PC-3 (cell line): ENCODE measurements at regions not wholly inside any gene's neighbourhood (a gene's known extent, or its start where the extent isn't known, plus 50 kb on each side); places are given as distances from the start of the nearest gene placed in this dataset.

Experiments used
- ATAC-seq: fragments of 200-7000 bp; cut with Tn5 transposase; 2 replicates; pipeline ENCODE4 v1.9.1; 2020; ENCODE audit warnings: mild to moderate bottlenecking, moderate library complexity
- BruUV-seq: library from RNA; stranded (reverse); fragments of 400-500 nt; replicated peaks from 2 replicates; lab custom pipeline; 2021; lab: Mats Ljungman, UMichigan
- CTCF ChIA-PET: fragments of 300-600 bp; sonication (Branson Sonifier 250); formaldehyde crosslinking; loops from one replicate; lab custom pipeline; 2022; ENCODE audit warnings: antibody characterized with exemption; lab: Charles Lee
- POLR2A ChIA-PET: fragments of 300-600 bp; sonication (Branson Sonifier 250); formaldehyde crosslinking; loops from one replicate; lab custom pipeline; 2022; ENCODE audit warnings: antibody characterized with exemption; ENCODE audit not compliant: unreplicated experiment; lab: Charles Lee
- DNase-seq: peaks from one replicate; pipeline ENCODE4 v3.0.0-alpha.2; 2015
- H2AFZ ChIP-seq: fragments of 300-600 bp; sonication (generic); 2 replicates; pipeline ENCODE4 v1.6.0; 2016; ENCODE audit warnings: antibody characterized with exemption, low read length
- H3F3A ChIP-seq: fragments of 300-600 bp; sonication (generic); one replicate; pipeline ENCODE4 v1.6.0; 2017; ENCODE audit warnings: antibody characterized with exemption, low read length, control low read depth, mild to moderate bottlenecking; ENCODE audit not compliant: unreplicated experiment
- H3K27ac ChIP-seq: fragments of 300-600 bp; sonication (generic); 2 replicates; pipeline ENCODE4 v1.5.1; 2016; ENCODE audit warnings: mild to moderate bottlenecking, low read length
- H3K27me3 ChIP-seq: fragments of 300-600 bp; sonication (generic); 2 replicates; pipeline ENCODE4 v1.6.1; 2016; ENCODE audit warnings: low read length, mixed read lengths
- H3K36me3 ChIP-seq: fragments of 300-600 bp; sonication (generic); 2 replicates; pipeline ENCODE4 v1.6.1; 2016; ENCODE audit warnings: low read depth, mixed run types, low read length, mixed read lengths
- H3K4me1 ChIP-seq: fragments of 300-600 bp; sonication (generic); 2 replicates; pipeline ENCODE4 v1.5.1; 2016; ENCODE audit warnings: low read length; ENCODE audit not compliant: insufficient read depth
- H3K4me2 ChIP-seq: fragments of 300-600 bp; sonication (generic); 2 replicates; pipeline ENCODE4 v1.6.0; 2016; ENCODE audit warnings: low read length
- H3K4me3 ChIP-seq: fragments of 300-600 bp; sonication (generic); 2 replicates; pipeline ENCODE4 v1.5.1; 2016; ENCODE audit warnings: mild to moderate bottlenecking, low read length, mixed read lengths
- H3K79me2 ChIP-seq: fragments of 300-600 bp; sonication (generic); 2 replicates; pipeline ENCODE4 v1.6.1; 2017; ENCODE audit warnings: low read length, mixed read lengths
- H3K9ac ChIP-seq: fragments of 300-600 bp; sonication (generic); 2 replicates; pipeline ENCODE4 v1.6.0; 2016; ENCODE audit warnings: mild to moderate bottlenecking, low read length
- H3K9me2 ChIP-seq: fragments of 300-600 bp; sonication (generic); replicated peaks from 2 replicates; pipeline ENCODE4 v1.6.1; 2016; ENCODE audit warnings: mixed run types, low read length, mixed read lengths
- H3K9me3 ChIP-seq: fragments of 300-600 bp; sonication (generic); 2 replicates; pipeline ENCODE4 v1.6.1; 2016; ENCODE audit warnings: low read length, mixed read lengths
- H4K20me1 ChIP-seq: fragments of 300-600 bp; sonication (generic); 2 replicates; pipeline ENCODE4 v1.6.1; 2016; ENCODE audit warnings: low read length, mixed read lengths
- CTCF ChIP-seq: fragments of 300-600 bp; sonication (generic); conservative IDR thresholded peaks from 2 replicates; pipeline ENCODE4 v1.5.1; 2017; ENCODE audit warnings: antibody characterized with exemption, low read depth, mild to moderate bottlenecking, low read length
- EZH2 ChIP-seq: fragments of 300-600 bp; sonication (generic); IDR thresholded peaks from one replicate; pipeline ENCODE4 v1.6.1; 2017; ENCODE audit warnings: antibody characterized with exemption, mild to moderate bottlenecking, low read length; ENCODE audit not compliant: unreplicated experiment
- EZH2phosphoT487 ChIP-seq: fragments of 300-600 bp; sonication (generic); IDR thresholded peaks from 2 replicates; pipeline ENCODE4 v1.6.1; 2018; ENCODE audit warnings: mild to moderate bottlenecking, antibody characterized with exemption, low read length, borderline replicate concordance
- intact Hi-C: fragments of 100-400 bp; cut with micrococcal nuclease; formaldehyde crosslinking; loops from 2 replicates; pipeline ENCODE4 v1.9.0; 2023

DNA sequence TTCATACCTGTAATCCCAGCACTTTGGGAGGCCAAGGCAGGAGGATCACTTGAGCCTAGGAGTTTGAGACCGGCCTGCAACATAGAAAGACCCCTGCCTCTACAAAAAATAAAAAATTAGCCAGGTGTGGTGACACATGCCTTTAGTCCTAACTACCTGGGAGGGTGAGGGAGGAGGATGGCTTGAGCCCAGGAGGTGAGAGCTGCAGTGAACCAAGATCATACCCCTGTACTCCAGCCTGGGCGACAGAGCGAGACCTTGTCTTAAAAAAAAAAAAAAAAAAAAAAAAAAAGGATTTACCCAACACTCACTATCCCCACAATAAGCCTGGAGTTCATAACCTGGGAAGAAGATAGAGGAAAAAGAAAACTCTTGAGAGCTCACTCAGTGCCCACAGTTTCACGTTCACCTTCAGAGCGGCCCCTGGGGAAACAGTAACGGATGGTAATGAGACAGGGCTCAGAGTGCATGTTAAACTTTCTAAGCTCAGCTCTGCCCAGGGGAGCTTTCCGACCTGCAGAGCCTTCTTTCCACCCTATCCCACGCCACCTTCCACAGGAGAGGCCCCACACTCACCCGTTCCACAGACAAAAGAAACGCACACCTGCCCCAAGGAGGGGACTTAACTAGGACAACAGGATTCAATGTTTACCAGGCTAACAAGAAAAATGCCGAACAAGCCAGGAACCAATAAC is 259.8 kb upstream of the KLF14 start:
- no peak for ATAC-seq
- DNase-seq = no peak
- Histone ChIP-seq H3K4me3 (no peak overlapping the region), H2AFZ (no peak overlapping the region), H3K9me2 (no peaks in the 10 kb centered on the region), H4K20me1 (no peaks in the 10 kb centered on the region), H3K9me3 (no peaks in the 10 kb centered on the region), H3F3A (no peaks in the 10 kb centered on the region), H3K27ac (no peak overlapping the region), H3K79me2 (peaks cover 29% of the 10 kb centered on the region), H3K36me3 (no peaks in the 10 kb centered on the region), H3K9ac (no peak overlapping the region), H3K27me3 (no peaks in the 10 kb centered on the region), H3K4me1 (peaks cover 38% of the 10 kb centered on the region), H3K4me2 (no peak overlapping the region)
- TF ChIP-seq EZH2phosphoT487 (no peak), EZH2 (no peak), CTCF (no peak)
- CTCF ChIA-PET = no interaction called here
- no TSS peak for BruUV-seq
- POLR2A ChIA-PET = no interaction called here
- intact Hi-C loops = no loop called here

DNA sequence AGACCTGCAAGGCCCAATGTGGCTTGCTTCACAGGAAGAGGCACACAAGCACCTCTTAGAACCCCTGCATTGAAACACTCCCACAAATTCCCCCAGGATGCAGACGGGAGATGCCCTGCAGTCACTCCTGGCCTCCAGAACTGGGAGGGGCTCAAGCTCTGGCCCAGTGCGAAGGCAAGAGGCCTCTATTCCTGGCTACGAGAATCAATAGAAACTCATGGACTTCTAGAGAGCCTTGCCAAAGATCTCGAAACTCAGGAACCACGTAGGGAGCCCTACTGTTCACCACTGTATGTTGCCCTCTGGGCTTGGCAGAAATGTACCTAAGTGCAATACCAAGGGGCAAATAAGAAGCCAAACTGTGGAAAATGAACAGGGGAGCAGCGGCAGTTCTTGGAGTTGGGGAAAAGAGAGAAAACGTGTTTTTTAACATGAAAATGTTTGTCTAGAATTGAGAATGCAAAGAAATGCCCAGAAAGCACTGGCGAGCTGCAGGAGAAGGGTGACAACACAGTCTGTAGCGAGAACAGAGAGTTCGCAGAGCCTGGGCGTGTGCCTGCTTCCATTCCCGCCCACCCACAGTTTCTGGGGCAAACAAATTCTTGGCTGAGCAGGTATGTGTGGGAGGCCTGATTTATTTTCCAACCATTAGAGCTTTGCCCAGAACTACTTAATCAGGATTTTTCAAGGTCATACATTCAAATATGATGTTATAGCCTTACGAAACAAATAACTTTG is 260.5 kb upstream of the KLF14 start:
- Histone ChIP-seq H3K9ac (no peak overlapping the region), H3K27me3 (no peaks in the 10 kb centered on the region), H3K36me3 (no peaks in the 10 kb centered on the region), H3K4me1 (peaks cover 45% of the 10 kb centered on the region), H3K4me3 (no peak overlapping the region), H3K9me2 (no peaks in the 10 kb centered on the region), H3F3A (no peaks in the 10 kb centered on the region), H3K9me3 (no peaks in the 10 kb centered on the region), H4K20me1 (no peaks in the 10 kb centered on the region), H3K27ac (no peak overlapping the region), H2AFZ (no peak overlapping the region), H3K79me2 (peaks cover 36% of the 10 kb centered on the region), H3K4me2 (no peak overlapping the region; the same call in 1 of the 2 replicates)
- ATAC-seq = no peak
- intact Hi-C loops = loop anchor here (5.0 kb wide), 2 partner anchors 48 to 92 kb away; no protein-coding TSS in a partner anchor
- ChIA-PET POLR2A (no interaction called here), CTCF (interaction anchor here (1.0 to 1.2 kb wide), 2 partner anchors 12 kb away, joined by 3 to 9 read pairs; no protein-coding TSS in a partner anchor)
- no TSS peak for BruUV-seq
- no peak for DNase-seq
- TF ChIP-seq EZH2phosphoT487 (no peak), EZH2 (no peak), CTCF (no peak)
